MV-4-11 (cell line): ENCODE measurements at regions not wholly inside any gene's neighbourhood (a gene's known extent, or its start where the extent isn't known, plus 50 kb on each side); places are given as distances from the start of the nearest gene placed in this dataset.

Experiments used
- DNase-seq: peaks from one replicate; lab custom pipeline; 2025; lab: John Stamatoyannopoulos, UW

- no peak for DNase-seq
Measured at GRCh38 chr7:50962962-50963374, 180.3 kb upstream of the GRB10 start.

GRCh38 chr7:50962281-50962883, 179.7 kb upstream of the GRB10 start:
- no peak for DNase-seq

GRCh38 chr7:50960621-50961310, 178.1 kb upstream of the GRB10 start:
- DNase-seq = no peak

DNA sequence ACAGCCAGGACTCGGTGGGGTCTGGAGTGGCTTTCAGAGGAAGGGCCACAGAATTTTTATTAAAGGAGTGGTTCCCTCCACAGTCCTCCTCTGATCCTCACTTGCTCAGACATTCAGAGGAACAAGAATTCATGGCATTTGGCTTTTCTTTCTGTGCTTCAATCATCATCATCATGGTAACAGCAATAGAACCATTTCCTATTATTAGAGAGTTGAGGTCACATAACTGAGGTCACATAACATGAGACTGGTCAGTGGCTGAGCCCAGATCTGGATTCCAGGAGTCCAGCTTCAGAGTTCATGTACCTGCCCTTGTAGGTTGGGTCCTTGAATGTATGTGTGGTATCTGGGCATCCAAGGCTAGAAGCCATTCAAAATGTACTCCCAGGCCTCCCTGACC, 177.3 kb upstream of the GRB10 start:
- DNase-seq = no peak

GRCh38 chr7:50959560-50959959, 176.9 kb upstream of the GRB10 start:
- no peak for DNase-seq

DNA sequence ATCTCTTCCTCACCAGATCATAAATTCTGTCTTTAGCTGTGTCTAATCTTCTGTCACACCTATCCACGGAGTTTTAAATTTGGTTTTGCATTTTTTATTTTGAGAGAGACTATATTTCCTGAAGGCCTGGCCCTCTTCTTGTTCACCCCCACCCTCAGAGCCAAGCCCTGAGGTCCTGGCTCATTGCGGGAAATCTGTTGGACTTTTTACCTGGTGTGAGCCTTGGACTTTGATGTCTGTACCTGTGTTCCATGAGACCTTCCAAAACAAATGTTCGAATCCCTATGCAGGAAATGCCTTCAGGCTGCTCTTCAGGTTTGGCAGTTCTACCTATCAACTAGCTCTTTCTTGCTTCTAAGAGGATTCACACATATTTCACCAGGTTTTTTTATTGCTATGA, 175.2 kb upstream of the GRB10 start:
- DNase-seq = no peak

DNA sequence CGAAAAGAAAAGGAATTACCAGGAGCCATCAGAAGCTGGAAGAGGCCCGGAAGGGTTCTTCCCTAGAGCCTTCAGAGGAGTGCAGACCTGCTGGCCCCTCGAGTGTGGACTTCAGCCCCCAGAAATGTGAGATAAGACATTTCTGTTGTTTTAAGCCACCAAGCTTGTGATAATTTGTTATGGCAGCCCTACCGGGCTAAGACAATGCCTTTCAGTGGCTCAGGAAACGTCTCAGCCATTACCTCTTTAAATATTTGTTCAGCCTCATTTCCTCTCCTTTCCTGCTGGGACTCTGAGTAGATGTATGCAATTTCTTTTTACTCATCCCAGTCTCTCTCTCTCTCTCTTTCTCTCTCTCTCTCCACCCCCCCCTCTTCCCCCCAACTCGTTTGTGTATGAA, 174.7 kb upstream of the GRB10 start:
- DNase-seq = no peak

GRCh38 chr7:50956522-50957155, 173.9 kb upstream of the GRB10 start:
- no peak for DNase-seq

- no peak for DNase-seq
Measured at GRCh38 chr7:50954716-50955115, 172.0 kb upstream of the GRB10 start.

DNA sequence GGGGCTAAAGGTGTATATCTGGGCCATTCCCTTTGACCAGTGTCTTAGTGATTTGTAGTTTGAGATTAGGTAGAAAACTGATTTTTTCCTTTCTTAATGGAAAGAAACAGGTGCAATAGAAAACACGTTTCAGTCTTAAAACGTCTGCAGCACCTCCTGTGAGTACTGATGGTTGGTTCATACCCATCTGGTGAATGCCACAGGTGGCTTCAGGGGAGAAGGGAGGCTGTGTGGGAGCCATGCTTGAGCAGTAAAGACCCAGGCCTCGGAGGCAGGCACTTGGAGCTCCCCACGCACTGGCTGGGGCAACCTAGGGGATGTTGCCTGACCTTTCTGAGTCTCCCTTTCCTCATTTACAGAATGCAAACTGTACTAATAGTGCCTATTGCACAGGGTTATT, 171.5 kb upstream of the GRB10 start:
- no peak for DNase-seq

- DNase-seq = no peak
Measured at GRCh38 chr7:50953820-50954219, 171.1 kb upstream of the GRB10 start.

DNA sequence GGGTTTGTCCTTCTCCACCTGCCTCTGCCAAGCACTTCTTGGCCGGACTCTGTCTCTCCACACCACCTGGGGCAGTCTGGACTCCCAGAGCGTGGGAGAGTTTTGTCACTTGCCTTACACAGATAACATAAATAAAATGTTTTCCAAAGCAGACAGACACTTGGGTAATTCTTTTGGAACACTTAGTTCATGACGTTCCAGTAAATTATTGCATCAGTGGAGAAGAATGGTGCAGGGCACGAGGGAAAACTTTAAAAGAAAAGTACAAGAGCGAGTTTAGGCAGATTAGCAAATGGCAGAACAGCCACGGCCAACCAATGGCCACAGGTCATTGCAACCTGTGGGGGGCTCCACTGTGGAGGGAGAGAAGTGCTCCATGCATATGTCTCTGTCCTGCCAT, 170.6 kb upstream of the GRB10 start:
- no peak for DNase-seq

GRCh38 chr7:50952544-50952943, 169.8 kb upstream of the GRB10 start:
- DNase-seq = no peak

DNA sequence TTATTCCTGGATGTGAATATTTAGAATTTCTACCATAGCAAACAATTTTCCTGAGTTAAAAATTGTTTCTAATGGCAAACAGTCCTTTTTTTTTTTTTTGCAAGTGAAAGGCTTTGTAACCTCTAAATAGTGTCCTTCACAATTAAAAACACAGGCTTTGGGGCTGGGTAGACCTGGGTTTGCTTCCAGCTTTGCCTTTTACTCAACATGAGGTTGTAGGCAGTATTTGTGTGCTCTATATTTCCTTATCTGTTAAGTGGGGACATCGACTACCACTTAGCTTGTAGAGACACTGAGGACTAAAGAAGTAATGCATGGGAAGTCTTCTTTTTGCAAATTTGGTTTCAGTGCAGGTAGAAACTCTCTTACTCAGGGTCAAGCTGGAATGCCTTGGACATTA, 169.4 kb upstream of the GRB10 start:
- DNase-seq = no peak

DNA sequence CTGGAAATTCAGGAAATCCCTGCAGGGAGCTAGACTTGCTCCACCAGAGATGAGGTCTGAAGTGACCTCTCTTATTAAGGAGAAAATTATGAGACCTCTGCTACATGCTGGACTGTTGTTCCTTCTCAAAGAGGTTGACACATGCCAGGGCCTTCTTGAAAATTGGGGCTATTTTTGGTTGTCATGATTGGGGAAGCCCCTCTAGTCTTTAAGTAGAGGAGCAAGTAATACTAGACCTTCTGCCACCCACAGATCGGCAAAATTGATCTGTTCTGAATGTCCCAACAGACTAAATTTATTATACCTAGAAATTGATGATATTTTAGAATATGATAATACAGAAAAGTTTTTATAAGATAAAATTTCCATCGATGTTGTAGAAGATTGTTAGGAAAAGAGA, 160.8 kb upstream of the GRB10 start:
- DNase-seq = no peak

DNA sequence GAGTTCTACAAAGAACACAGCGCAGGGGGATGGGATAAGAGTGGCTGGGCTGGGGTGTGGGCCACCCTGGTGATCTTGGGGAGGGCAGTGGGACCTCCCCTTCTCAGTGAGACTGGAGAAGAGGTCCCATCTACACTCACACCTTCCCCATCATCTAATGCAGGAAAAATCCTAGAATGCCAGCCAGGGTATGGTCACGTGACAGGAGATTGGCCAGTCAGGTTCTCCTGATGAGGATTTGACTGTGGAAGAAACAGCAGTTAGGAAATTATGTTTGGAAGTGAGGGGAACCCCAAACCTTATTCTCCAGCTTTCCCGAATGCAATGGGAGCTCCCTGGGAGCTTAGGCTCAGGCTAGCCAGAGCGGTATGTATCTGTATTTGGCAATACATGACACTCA, 158.8 kb upstream of the GRB10 start:
- no peak for DNase-seq

GRCh38 chr7:50940621-50941020, 157.9 kb upstream of the GRB10 start:
- DNase-seq = no peak

DNA sequence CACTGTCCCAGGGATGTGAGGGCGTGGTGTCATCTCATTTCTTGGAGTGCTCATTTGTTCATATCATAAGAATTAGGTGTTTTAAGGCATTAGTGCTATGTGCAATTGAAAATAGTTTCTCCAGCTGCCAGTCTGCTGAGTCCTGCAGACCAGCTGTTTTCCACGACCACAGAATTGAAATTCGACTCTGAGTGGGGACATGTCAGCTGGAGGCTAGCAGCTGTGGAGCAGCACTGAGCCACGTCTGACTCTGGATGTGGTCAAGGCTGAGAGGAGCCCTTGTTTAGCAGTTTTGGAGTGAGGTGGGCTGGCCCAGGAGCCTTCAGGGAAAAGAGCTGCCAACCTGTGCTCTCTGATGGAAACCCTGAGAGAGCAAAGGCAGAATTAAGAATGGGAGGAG, 156.3 kb upstream of the GRB10 start:
- no peak for DNase-seq

GRCh38 chr7:50937727-50938126, 155.0 kb upstream of the GRB10 start:
- DNase-seq = no peak

DNA sequence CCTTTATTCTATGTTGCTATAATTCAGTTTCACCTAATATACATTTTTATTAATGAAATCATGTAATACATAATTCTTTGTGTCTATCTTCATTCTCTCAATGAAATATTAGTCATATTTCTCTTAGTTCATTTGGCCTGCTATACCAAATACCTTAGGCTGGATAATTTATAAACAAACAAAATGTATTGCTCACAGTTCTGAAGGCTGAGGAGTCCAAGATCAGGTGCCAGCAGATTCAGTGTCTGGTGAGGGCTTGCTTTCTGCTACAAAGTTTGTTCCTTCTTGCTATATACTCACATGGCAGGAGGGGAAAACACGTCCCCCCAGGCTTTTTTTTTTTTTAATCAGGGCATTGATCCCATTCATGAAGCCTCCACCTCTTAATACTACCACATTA, 143.4 kb upstream of the GRB10 start:
- DNase-seq = no peak

- DNase-seq = no peak
Measured at GRCh38 chr7:50923476-50923875, 140.8 kb upstream of the GRB10 start.

GRCh38 chr7:50921114-50921813, 138.6 kb upstream of the GRB10 start:
- no peak for DNase-seq

- no peak for DNase-seq
Measured at GRCh38 chr7:50920031-50920635, 137.4 kb upstream of the GRB10 start.
